ENCODE measurements at regions not wholly inside any gene's neighbourhood (a gene's known extent, or its start where the extent isn't known, plus 50 kb on each side); places are given as distances from the start of the nearest gene placed in this dataset.

GRCh38 chr5:82347201-82347865, 69.2 kb upstream of the RPS23 start:
- TF ChIP-seq POLR2AphosphoS5 (IDR thresholded peaks at IDR 0.05) (no peak), CTCF (IDR thresholded peaks at IDR 0.05) (no peak), EP300 (IDR thresholded peaks at IDR 0.05) (no peak), POLR2A (IDR thresholded peaks at IDR 0.05) (no peak)

Data from upper lobe of left lung (tissue), 4 donors.